Common myeloid progenitor, CD34-positive (primary cell): ENCODE measurements at regions not wholly inside any gene's neighbourhood (a gene's known extent, or its start where the extent isn't known, plus 50 kb on each side); places are given as distances from the start of the nearest gene placed in this dataset.

ENCODE experiments used
- CTCF ChIA-PET: fragments of 350-600 bp; sonication (Branson Sonifier 250); formaldehyde crosslinking; loops from one replicate; lab custom pipeline; 2021; ENCODE audit warnings: antibody characterized with exemption; lab: Charles Lee
- POLR2A ChIA-PET: fragments of 350-600 bp; sonication (Branson Sonifier 250); formaldehyde crosslinking; loops from one replicate; lab custom pipeline; 2021; ENCODE audit warnings: antibody characterized with exemption; lab: Charles Lee
- DNase-seq, 3 donors: peaks; one replicate each; pipeline versions ENCODE4 v3.0.0 to v3.0.0-alpha.2; 2013
- H3K27ac ChIP-seq, 2 experiments: 1 replicate in 1 of 2; 2 replicates in 1 of 2; pipeline ENCODE4 v1.7.0; 2013; ENCODE audit warnings: inconsistent platforms in 2 of 2, low read length in 2 of 2, mild to moderate bottlenecking in 2 of 2, low read depth in 1 of 2, moderate library complexity in 1 of 2; ENCODE audit not compliant: severe bottlenecking in 2 of 2, insufficient read depth in 1 of 2, poor library complexity in 1 of 2
- H3K27me3 ChIP-seq, 5 experiments: replicated peaks in 2 of 5; 1 replicate in 3 of 5; 2 replicates in 2 of 5; pipeline versions ENCODE4 v1.6.1 to v1.7.0; 2013; ENCODE audit warnings: low read length in 4 of 5, mild to moderate bottlenecking in 2 of 5, moderate library complexity in 2 of 5, inconsistent platforms in 1 of 5; ENCODE audit not compliant: insufficient read depth in 5 of 5, control insufficient read depth in 4 of 5
- H3K36me3 ChIP-seq, 4 experiments: 1 replicate in 2 of 4; 2 replicates in 2 of 4; pipeline versions ENCODE4 v1.6.1 to v1.7.0; 2013; ENCODE audit warnings: low read length in 3 of 4, control low read depth in 1 of 4, mild to moderate bottlenecking in 1 of 4; ENCODE audit not compliant: control insufficient read depth in 4 of 4, insufficient read depth in 4 of 4
- H3K4me1 ChIP-seq, 4 experiments: 1 replicate in 3 of 4; 2 replicates in 1 of 4; pipeline versions ENCODE4 v1.6.1 to v1.7.1; 2013; ENCODE audit warnings: low read length in 3 of 4, mild to moderate bottlenecking in 3 of 4, control low read depth in 1 of 4, inconsistent platforms in 1 of 4, moderate library complexity in 1 of 4; ENCODE audit not compliant: control insufficient read depth in 4 of 4, insufficient read depth in 4 of 4; ENCODE audit errors: control extremely low read depth in 1 of 4
- H3K4me3 ChIP-seq, 7 experiments: 1 replicate in 4 of 7; 2 replicates in 3 of 7; pipeline versions ENCODE4 v1.5.1 to v1.7.0; 2013; ENCODE audit warnings: mild to moderate bottlenecking in 7 of 7, low read length in 6 of 7, moderate library complexity in 6 of 7, inconsistent platforms in 2 of 7, low read depth in 2 of 7, control low read depth in 1 of 7; ENCODE audit not compliant: insufficient read depth in 4 of 7, control insufficient read depth in 1 of 7; ENCODE audit errors: extremely low read depth in 1 of 7
- H3K9me3 ChIP-seq, 5 experiments: 1 replicate in 4 of 5; 2 replicates in 1 of 5; pipeline versions ENCODE4 v1.6.1 to v1.7.1; 2013; ENCODE audit warnings: low read length in 4 of 5, mild to moderate bottlenecking in 2 of 5, inconsistent platforms in 1 of 5, low read depth in 1 of 5, moderate library complexity in 1 of 5; ENCODE audit not compliant: control insufficient read depth in 4 of 5, insufficient read depth in 2 of 5; ENCODE audit errors: control extremely low read depth in 1 of 5
- WGBS: methylation state at CpG from one replicate; pipeline ENCODE4 v1.1.5; 2013; ENCODE audit not compliant: insufficient coverage; 5-methylcytosine and 5-hydroxymethylcytosine counted together

- H3K4me3 ChIP-seq, result no peak overlapping the region
- no peak overlapping the region for H3K27ac ChIP-seq
- H3K9me3 ChIP-seq, result no peaks in the 10 kb centered on the region
- WGBS, result no CpG with 5 or more reads among the region's 12 CpGs
- DNase-seq, result no peak
- H3K36me3 ChIP-seq, result peaks cover 0 to 13% (median 1%) of the 10 kb centered on the region in 4 experiments
- H3K27me3 ChIP-seq, result no peaks in the 10 kb centered on the region
- ChIA-PET CTCF (no interaction called here), POLR2A (no interaction called here)
- H3K4me1 ChIP-seq, result no peaks in the 10 kb centered on the region
Measured at GRCh38 chrY:19042306-19042958, 268.9 kb upstream of the HSFY2 start.

GRCh38 chrY:19026631-19027030 lies 253.1 kb upstream of the HSFY2 start:
- no peaks in the 10 kb centered on the region for H3K4me1 ChIP-seq
- no peaks in the 10 kb centered on the region for H3K27me3 ChIP-seq
- ChIA-PET POLR2A (no interaction called here), CTCF (no interaction called here)
- H3K4me3 ChIP-seq, result no peak overlapping the region
- no peak for DNase-seq
- H3K9me3 ChIP-seq, result peaks cover 0 to 2% (median 0%) of the 10 kb centered on the region in 5 experiments
- no CpG with 5 or more reads among the region's 3 CpGs for WGBS
- no peak overlapping the region for H3K27ac ChIP-seq
- H3K36me3 ChIP-seq, result no peaks in the 10 kb centered on the region

GRCh38 chrY:19023934-19024333 lies 250.4 kb upstream of the HSFY2 start:
- no CpG with 5 or more reads among the region's 2 CpGs for WGBS
- ChIA-PET POLR2A (no interaction called here), CTCF (no interaction called here)
- no peaks in the 10 kb centered on the region for H3K36me3 ChIP-seq
- no peaks in the 10 kb centered on the region for H3K27me3 ChIP-seq
- no peak overlapping the region for H3K27ac ChIP-seq
- DNase-seq, result no peak
- no peaks in the 10 kb centered on the region for H3K4me1 ChIP-seq
- peaks cover 0 to 2% (median 0%) of the 10 kb centered on the region in 5 experiments for H3K9me3 ChIP-seq
- H3K4me3 ChIP-seq, result no peak overlapping the region

- no peak overlapping the region for H3K4me3 ChIP-seq
- no peak for DNase-seq
- no peaks in the 10 kb centered on the region for H3K4me1 ChIP-seq
- CTCF ChIA-PET, result no interaction called here
- no peak overlapping the region for H3K27ac ChIP-seq
- no peaks in the 10 kb centered on the region for H3K27me3 ChIP-seq
- POLR2A ChIA-PET, result no interaction called here
- H3K36me3 ChIP-seq, result peaks cover 0 to 2% (median 0%) of the 10 kb centered on the region in 4 experiments
- no CpG with 5 or more reads among the region's 4 CpGs for WGBS
- no peaks in the 10 kb centered on the region for H3K9me3 ChIP-seq
Measured at GRCh38 chrY:19020193-19020592, 246.7 kb upstream of the HSFY2 start.

- DNase-seq, result no peak
- POLR2A ChIA-PET, result no interaction called here
- CTCF ChIA-PET, result no interaction called here
- Histone ChIP-seq H3K4me3 (no peak overlapping the region), H3K27me3 (no peaks in the 10 kb centered on the region), H3K9me3 (no peaks in the 10 kb centered on the region), H3K27ac (no peak overlapping the region), H3K4me1 (no peaks in the 10 kb centered on the region), H3K36me3 (peaks cover 0 to 2% (median 0%) of the 10 kb centered on the region in 4 experiments)
- WGBS, result no CpG with 5 or more reads among the region's 5 CpGs
Measured at GRCh38 chrY:19016990-19017389, 243.5 kb upstream of the HSFY2 start.

- WGBS, result no CpG with 5 or more reads among the region's 2 CpGs
Measured at GRCh38 chrY:19015854-19016253, 242.3 kb upstream of the HSFY2 start.

GRCh38 chrY:19015213-19015612 lies 241.7 kb upstream of the HSFY2 start:
- DNase-seq, result no peak
- no CpG with 5 or more reads among the region's 2 CpGs for WGBS
- Histone ChIP-seq H3K4me3 (no peak overlapping the region), H3K4me1 (no peaks in the 10 kb centered on the region), H3K9me3 (no peaks in the 10 kb centered on the region), H3K27ac (no peak overlapping the region), H3K36me3 (peaks cover 0 to 2% (median 0%) of the 10 kb centered on the region in 4 experiments), H3K27me3 (no peaks in the 10 kb centered on the region)
- POLR2A ChIA-PET, result no interaction called here
- CTCF ChIA-PET, result no interaction called here

More at GRCh38 chrY:19015854-19016253, 242.3 kb upstream of the HSFY2 start:
- DNase-seq, result no peak
- no peaks in the 10 kb centered on the region for H3K27me3 ChIP-seq
- ChIA-PET POLR2A (no interaction called here), CTCF (no interaction called here)
- no peaks in the 10 kb centered on the region for H3K4me1 ChIP-seq
- H3K27ac ChIP-seq, result no peak overlapping the region
- H3K4me3 ChIP-seq, result no peak overlapping the region
- peaks cover 0 to 2% (median 0%) of the 10 kb centered on the region in 4 experiments for H3K36me3 ChIP-seq
- no peaks in the 10 kb centered on the region for H3K9me3 ChIP-seq
